Urinary bladder (tissue), 3 donors: ENCODE measurements at regions not wholly inside any gene's neighbourhood (a gene's known extent, or its start where the extent isn't known, plus 50 kb on each side); places are given as distances from the start of the nearest gene placed in this dataset.

ENCODE experiments used
- DNase-seq: peaks from one replicate; pipeline ENCODE4 v3.0.0-alpha.2; 2015; ENCODE audit errors: extremely low spot score
- H3K27ac ChIP-seq: one replicate; pipeline ENCODE4 v1.5.1; 2013; ENCODE audit warnings: low read depth, mild to moderate bottlenecking, moderate library complexity
- H3K36me3 ChIP-seq: one replicate; pipeline ENCODE4 v1.6.1; 2013; ENCODE audit warnings: mild to moderate bottlenecking, moderate library complexity; ENCODE audit not compliant: insufficient read depth
- H3K4me1 ChIP-seq: one replicate; pipeline ENCODE4 v1.6.1; 2013; ENCODE audit warnings: mild to moderate bottlenecking, moderate library complexity; ENCODE audit not compliant: insufficient read depth
- H3K4me3 ChIP-seq: one replicate; pipeline ENCODE4 v1.5.1; 2013; ENCODE audit warnings: low read depth, low read length
- WGBS: extraction: QIAGEN DNeasy Blood & Tissue Kit; methylation state at CpG from one replicate; pipeline ENCODE4 v1.1.7; 2013; 5-methylcytosine and 5-hydroxymethylcytosine counted together
- donor health status: healthy with polysubstance abuse.
- donor health status: healthy.

DNA sequence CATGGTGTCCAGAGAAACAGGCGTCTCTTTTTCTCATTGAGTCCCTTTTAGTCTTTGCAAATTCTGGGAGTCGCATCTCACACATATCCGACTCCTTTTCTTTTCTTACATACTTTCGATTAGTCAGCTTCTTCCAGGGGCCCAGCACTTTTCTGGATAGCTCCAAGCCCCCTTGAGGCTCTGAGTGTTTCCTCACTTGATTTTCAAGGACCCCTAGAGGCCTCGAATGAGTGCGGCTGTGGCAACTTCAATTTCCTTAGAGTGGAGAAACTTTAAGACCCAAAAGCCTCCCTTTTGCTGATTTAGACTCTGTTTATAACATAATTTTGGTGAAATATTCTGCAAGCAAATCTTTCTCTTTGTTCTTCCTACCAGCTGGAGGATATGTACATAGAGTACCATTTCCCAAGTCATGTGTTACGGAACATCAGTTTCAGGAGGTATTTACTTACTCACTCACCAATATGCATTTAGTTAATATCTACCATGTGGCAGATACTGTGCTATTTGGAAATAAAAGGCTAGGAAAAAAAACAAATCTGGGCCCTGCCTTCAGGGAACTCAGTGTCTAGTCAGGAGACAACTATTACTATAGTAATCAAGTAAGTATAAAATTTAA lies 555.2 kb downstream of the REEP3 start:
- DNase-seq, result no peak
- 82% methylated on average over 7 of the region's 7 CpGs for WGBS
- Histone ChIP-seq H3K27ac (no peak overlapping the region), H3K4me1 (no peaks in the 10 kb centered on the region), H3K4me3 (no peak overlapping the region), H3K36me3 (no peaks in the 10 kb centered on the region)

DNA sequence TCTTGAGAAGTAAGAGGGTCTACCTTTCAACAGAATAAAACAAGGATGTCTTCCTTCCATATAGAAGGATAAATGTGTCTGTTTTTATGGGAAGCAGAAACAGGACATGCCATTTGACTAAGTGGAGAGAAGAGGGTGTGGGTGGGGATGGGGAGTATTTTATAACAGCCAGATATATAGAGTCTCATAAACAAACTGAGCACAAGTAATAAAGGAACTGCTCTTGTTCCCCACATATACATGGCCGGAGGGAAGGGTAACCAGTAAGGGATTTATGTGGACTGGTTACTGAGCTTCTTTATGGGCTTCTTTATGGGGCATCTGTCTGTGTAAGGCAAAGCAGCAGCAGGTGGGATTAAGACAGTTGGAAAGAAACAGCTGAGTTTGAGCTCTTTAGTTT lies 558.1 kb downstream of the REEP3 start:
- Histone ChIP-seq H3K4me3 (no peak overlapping the region), H3K27ac (no peak overlapping the region), H3K4me1 (no peaks in the 10 kb centered on the region), H3K36me3 (no peaks in the 10 kb centered on the region)
- WGBS, result 30% methylated on average over 1 of the region's 1 CpG
- no peak for DNase-seq

DNA sequence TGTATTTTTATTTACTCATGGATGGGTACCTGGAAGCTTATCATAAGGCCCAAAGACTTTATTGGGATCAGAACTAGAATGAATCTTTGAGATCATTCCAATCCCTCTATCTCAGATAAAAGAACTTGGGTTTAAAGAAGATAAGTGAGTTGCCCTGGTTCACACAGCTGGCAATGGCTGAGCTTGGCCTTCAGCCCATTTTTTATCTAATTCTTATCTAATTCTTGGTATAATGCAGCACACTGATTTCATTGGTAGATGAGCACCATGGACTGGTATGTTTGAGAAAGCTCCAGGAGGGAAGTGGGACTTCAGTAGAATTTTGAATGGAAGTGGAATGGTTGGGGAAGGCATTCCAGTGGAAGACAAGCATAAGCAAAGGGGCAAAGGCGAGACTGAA lies 558.9 kb downstream of the REEP3 start:
- no peak overlapping the region for H3K4me3 ChIP-seq
- no peaks in the 10 kb centered on the region for H3K4me1 ChIP-seq
- 90% methylated on average over 1 of the region's 1 CpG for WGBS
- H3K27ac ChIP-seq, result no peak overlapping the region
- DNase-seq, result no peak
- no peaks in the 10 kb centered on the region for H3K36me3 ChIP-seq

DNA sequence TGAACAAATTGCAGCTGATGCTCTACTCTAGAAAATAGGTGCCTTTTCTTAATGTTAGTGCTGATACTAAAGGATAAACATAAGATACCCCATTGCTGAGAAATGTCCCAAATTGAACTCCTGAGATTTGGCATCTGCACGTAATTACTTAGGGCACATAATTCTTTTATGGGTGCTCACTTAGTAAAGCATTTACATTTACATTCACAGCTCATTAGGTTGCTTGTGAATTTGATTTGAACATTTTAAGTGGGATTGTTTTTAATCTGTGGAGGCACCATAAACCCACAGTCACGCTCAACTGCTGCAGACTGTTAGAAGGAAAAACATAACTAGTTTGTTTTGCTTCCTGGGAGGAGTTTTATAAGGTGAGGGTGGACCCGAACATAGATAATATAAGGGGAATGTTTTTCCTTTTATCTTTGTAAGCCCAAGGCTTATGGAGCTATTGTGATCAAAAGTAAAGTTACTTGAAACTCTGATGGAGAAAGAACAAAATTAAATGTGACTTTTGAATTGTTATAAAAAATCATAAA lies 560.8 kb downstream of the REEP3 start:
- Histone ChIP-seq H3K4me3 (no peak overlapping the region), H3K36me3 (no peaks in the 10 kb centered on the region), H3K27ac (no peak overlapping the region), H3K4me1 (no peaks in the 10 kb centered on the region)
- WGBS, result 54% methylated on average over 3 of the region's 3 CpGs
- DNase-seq, result no peak

DNA sequence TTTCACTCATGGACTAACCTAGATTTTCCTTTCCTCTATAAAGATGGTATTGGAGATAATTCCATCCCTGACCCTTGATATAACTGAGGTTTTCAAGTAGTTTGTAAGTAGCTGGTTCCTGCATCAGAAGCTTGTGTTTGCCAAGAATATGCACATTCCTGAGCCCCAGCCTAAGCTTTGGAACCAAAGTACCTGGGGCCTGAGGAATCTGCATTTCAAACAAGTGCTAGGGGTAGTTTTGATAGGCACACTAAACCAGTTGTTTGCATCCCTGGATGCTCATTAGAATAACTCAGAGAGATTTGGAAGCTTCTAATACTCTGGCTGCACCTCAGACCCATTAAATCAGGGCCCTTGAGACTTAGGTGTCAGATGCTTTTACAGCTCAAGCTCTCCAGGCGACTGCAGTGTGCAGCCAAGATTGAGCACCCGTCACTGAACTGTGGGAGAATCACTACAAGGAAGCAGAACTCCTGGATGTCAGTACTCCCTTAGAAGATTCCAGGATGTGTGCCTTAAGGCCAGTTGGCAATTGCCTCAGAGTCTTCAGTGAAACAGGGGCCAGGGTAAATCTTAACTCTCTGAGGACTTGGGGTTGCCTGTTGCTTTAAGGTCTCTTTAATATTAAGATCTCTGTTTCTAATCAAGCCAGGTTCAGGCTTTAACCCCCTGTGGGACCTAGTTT lies 565.0 kb downstream of the REEP3 start:
- Histone ChIP-seq H3K27ac (no peak overlapping the region), H3K4me3 (no peak overlapping the region), H3K36me3 (no peaks in the 10 kb centered on the region), H3K4me1 (no peaks in the 10 kb centered on the region)
- no peak for DNase-seq
- WGBS, result 65% methylated on average over 2 of the region's 2 CpGs

DNA sequence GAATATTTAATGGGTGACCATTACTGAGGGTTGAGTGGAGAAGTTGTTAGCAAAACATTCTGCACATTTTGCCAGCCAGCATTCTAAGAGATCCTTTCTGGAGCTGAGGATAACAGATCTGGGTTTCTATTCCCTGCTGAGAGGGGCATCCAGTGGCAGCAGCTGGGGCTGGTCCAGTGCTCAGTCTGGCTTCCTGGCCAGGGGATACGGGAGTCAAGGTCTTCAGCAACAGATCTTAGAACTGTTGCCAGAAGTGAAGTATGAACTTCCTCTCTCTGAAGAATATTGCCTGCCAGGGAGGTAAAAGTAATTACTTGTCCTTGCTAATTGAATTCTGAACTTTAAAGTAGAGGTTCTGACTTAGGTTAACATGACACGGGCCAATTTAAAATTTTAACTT lies 568.4 kb downstream of the REEP3 start:
- no peaks in the 10 kb centered on the region for H3K36me3 ChIP-seq
- WGBS, result 41% methylated on average over 2 of the region's 2 CpGs
- no peak for DNase-seq
- H3K27ac ChIP-seq, result no peak overlapping the region
- no peak overlapping the region for H3K4me3 ChIP-seq
- H3K4me1 ChIP-seq, result no peaks in the 10 kb centered on the region

DNA sequence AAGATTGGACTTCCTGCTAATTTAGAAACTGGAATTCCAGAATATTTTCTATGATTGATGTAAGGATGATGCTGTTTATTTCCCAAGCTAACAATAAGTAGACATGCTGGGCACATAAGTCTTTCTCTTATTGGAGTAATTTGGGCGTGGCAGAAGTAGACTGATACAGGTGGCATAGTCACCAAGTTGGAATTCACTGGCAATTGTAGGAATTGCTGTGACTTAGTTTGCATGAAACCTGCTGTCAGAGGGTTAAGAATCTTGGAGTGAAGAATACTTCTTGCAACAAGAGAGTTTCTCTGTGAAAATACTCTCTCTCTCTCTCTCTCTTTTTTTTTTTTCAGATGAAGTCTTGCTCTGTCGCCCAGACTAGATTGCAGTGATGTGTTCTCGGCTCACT lies 569.7 kb downstream of the REEP3 start:
- Histone ChIP-seq H3K27ac (no peak overlapping the region), H3K36me3 (no peaks in the 10 kb centered on the region), H3K4me3 (no peak overlapping the region), H3K4me1 (no peaks in the 10 kb centered on the region)
- 85% methylated on average over 3 of the region's 3 CpGs for WGBS
- DNase-seq, result no peak

DNA sequence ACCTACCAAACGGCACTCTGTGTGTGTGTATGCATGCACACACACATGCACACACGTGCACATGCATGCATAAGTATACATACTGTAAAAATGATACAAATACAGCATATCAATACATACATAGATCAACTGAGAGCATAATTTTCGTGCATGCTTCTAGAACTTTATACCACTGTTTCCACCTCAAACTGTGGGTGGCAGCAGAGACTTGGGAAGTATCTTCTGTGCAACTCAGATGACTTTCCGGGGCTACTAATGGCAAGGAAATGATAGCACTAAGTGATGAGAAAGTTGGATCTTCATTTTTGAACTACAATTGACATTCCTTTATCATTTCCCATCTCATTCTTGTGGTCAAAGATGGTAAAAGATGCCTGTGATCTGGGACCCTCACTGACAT lies 570.7 kb downstream of the REEP3 start:
- H3K4me1 ChIP-seq, result no peaks in the 10 kb centered on the region
- H3K27ac ChIP-seq, result no peak overlapping the region
- no peak overlapping the region for H3K4me3 ChIP-seq
- no peak for DNase-seq
- WGBS, result 50% methylated on average over 4 of the region's 4 CpGs
- no peaks in the 10 kb centered on the region for H3K36me3 ChIP-seq

DNA sequence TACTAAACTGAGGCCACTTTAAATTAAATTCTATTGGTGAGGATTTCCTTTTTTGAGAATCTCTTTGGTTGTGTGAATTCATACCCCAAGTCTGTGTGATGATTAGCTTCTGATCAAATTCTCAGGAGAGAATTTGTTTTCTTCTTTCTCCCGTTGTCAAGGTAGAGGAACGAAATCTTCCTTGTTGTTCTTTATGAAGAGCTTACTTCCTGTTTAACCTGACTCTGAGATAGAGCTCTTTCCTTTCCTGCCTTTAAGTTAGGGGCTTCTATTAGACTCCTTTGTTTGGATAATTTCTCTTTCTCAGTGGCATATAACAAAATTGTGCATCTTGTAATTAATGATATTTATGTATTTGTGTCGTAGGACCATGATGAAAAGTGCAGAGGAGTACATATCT lies 572.1 kb downstream of the REEP3 start:
- Histone ChIP-seq H3K36me3 (no peaks in the 10 kb centered on the region), H3K27ac (no peak overlapping the region), H3K4me1 (no peaks in the 10 kb centered on the region), H3K4me3 (no peak overlapping the region)
- WGBS, result 70% methylated on average over 3 of the region's 3 CpGs
- no peak for DNase-seq

DNA sequence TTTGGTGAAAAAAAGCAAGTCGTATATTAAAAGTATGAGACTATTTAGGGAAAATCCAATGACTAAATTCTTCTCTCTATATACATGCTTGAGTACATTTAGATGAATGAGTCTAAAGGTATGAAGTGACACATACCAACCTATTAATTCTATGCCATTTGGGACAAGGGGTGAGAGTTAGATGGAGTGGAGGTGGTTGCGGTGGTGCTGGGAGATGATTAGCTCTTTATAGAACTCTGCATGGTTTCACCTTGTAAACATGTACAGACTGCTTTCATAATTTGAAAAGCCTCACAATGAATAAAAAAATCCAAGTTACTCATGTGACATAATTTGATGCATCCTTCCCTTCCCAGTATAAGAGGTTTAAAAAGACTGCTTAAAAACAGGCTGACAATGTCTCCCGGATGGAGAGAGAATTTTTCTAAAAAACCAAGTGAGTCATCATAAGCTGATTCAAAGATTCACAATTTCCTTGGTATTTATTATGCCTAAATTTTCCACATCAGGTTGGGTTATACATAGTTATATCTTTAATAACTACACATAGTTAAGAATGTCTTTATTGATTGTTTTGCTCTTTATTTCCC lies 572.8 kb downstream of the REEP3 start:
- Histone ChIP-seq H3K36me3 (no peaks in the 10 kb centered on the region), H3K4me3 (no peak overlapping the region), H3K4me1 (no peaks in the 10 kb centered on the region), H3K27ac (no peak overlapping the region)
- no peak for DNase-seq
- WGBS, result 89% methylated on average over 3 of the region's 3 CpGs

DNA sequence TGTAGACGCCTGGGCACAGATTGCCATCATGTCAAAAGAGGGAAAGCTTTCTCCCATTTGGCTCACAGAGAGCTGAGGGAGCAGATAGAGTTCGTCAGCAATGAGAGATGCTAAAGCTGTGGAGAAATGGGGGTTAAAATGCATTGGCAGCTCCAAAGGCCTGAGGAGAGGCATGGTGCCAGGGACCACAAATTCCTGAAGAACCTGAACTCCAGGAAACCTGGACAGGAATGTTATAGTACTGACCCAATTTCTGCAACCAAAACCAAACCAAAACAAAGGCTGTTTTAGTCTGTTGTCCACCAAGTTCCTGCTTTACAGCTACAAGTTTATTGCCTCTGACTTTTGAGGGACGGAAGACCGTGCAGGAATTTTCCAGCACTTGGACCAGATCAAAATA lies 575.7 kb downstream of the REEP3 start:
- no peaks in the 10 kb centered on the region for H3K4me1 ChIP-seq
- no peaks in the 10 kb centered on the region for H3K36me3 ChIP-seq
- H3K27ac ChIP-seq, result no peak overlapping the region
- no peak for DNase-seq
- H3K4me3 ChIP-seq, result no peak overlapping the region
- WGBS, result 73% methylated on average over 4 of the region's 4 CpGs

DNA sequence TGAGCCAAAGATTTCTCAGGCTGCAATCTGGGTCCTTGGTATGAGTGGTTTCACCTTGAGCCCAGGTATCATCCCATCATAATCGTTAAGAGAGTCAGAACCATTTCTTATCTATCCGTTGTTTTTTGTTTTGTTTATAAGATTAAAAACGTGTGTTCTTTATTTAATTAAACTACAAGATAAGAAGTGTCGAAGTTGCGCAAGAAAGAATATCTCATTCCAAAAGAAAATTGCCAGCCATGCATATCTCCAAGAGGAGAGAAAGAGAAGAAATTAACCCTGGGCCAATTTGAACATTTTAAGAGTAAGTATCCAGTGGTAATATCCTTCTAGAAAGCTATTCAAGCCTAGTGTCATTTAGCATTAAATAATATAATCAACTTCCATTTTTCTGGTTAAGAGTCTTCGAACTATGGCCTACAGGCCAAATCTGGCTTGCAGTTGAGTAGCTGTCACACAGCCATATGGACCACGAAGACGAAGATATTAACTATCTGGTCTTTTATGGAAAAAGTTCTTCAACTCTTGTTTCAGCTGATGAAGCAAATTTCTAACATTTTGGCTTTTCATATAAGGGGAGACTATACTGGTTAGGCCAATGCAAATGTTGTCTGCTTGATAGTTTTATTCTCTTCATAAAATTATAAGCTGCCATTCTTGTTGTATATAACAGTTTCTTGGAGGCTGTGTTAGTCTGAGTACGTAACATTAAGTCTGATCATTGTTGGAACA lies 576.4 kb downstream of the REEP3 start:
- no peaks in the 10 kb centered on the region for H3K36me3 ChIP-seq
- no peak for DNase-seq
- WGBS, result 80% methylated on average over 9 of the region's 9 CpGs
- no peaks in the 10 kb centered on the region for H3K4me1 ChIP-seq
- no peak overlapping the region for H3K27ac ChIP-seq
- no peak overlapping the region for H3K4me3 ChIP-seq

DNA sequence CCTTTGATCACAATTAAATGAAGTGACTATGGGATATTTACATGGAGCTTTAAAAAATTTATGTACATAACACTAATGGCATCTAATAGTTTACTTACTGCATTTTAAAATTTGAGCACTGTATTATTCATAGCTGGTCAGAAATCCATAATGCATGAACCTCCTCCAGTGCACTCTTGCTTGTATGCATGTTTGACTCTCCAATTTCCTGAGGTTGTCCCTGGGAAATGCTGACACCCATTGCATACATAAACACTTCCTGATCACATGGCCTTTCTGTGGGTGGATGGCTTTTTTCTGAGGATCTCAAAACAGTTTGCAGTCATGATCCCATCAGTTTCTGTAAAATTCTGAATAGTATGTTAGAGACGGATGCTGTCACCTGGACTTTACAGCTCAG lies 577.8 kb downstream of the REEP3 start:
- H3K4me3 ChIP-seq, result no peak overlapping the region
- 79% methylated on average over 1 of the region's 1 CpG for WGBS
- H3K27ac ChIP-seq, result no peak overlapping the region
- H3K4me1 ChIP-seq, result no peaks in the 10 kb centered on the region
- no peaks in the 10 kb centered on the region for H3K36me3 ChIP-seq
- DNase-seq, result no peak
